ENCODE measurements at regions not wholly inside any gene's neighbourhood (a gene's known extent, or its start where the extent isn't known, plus 50 kb on each side); places are given as distances from the start of the nearest gene placed in this dataset.
"Not testable (repeated sequence)": the region's sequence is repeated elsewhere in the genome, so short reads cannot be mapped to it uniquely, and the experiment has no call there.

GRCh38 chr13:65468628-65469027 lies 1761.5 kb downstream of the PCDH9 start:
- no peak for DNase-seq

- DNase-seq: no peak
These were observed 1768.5 kb downstream of the PCDH9 start for GRCh38 chr13:65461590-65461989.

GRCh38 chr13:65460136-65460535 lies 1770.0 kb downstream of the PCDH9 start:
- DNase-seq: no peak

GRCh38 chr13:65456150-65456912 lies 1773.8 kb downstream of the PCDH9 start:
- no peak for DNase-seq

- no peak for DNase-seq
These were observed 1775.7 kb downstream of the PCDH9 start for GRCh38 chr13:65454403-65454802.

GRCh38 chr13:65453982-65454381 lies 1776.2 kb downstream of the PCDH9 start:
- no peak for DNase-seq

- no peak for DNase-seq
These were observed 1784.8 kb downstream of the PCDH9 start for GRCh38 chr13:65445340-65445739.

GRCh38 chr13:65435590-65435989 lies 1794.5 kb downstream of the PCDH9 start:
- no peak for DNase-seq

GRCh38 chr13:65417953-65418352 lies 1812.2 kb downstream of the PCDH9 start:
- no peak for DNase-seq

- no peak for DNase-seq
These were observed 1813.4 kb downstream of the PCDH9 start for GRCh38 chr13:65416784-65417183.

- no peak for DNase-seq
These were observed 1815.9 kb downstream of the PCDH9 start for GRCh38 chr13:65414187-65414586.

GRCh38 chr13:65411521-65411920 lies 1818.6 kb downstream of the PCDH9 start:
- DNase-seq: no peak

GRCh38 chr13:65410791-65411190 lies 1819.3 kb downstream of the PCDH9 start:
- DNase-seq: no peak

GRCh38 chr13:65401315-65401714 lies 1828.8 kb downstream of the PCDH9 start:
- no peak for DNase-seq

GRCh38 chr13:65400702-65401101 lies 1829.4 kb downstream of the PCDH9 start:
- no peak for DNase-seq

GRCh38 chr13:65387743-65388347 lies 1842.3 kb downstream of the PCDH9 start:
- DNase-seq: no peak

GRCh38 chr13:65378943-65379519 lies 1851.1 kb downstream of the PCDH9 start:
- no peak for DNase-seq

GRCh38 chr13:65378484-65378883 lies 1851.7 kb downstream of the PCDH9 start:
- no peak for DNase-seq

GRCh38 chr13:65368832-65369231 lies 1861.3 kb downstream of the PCDH9 start:
- DNase-seq: no peak

GRCh38 chr13:65353951-65354350 lies 1876.2 kb downstream of the PCDH9 start:
- no peak for DNase-seq

GRCh38 chr13:65353150-65353549 lies 1877.0 kb downstream of the PCDH9 start:
- DNase-seq: not testable (repeated sequence)

GRCh38 chr13:65347420-65348030 lies 1882.6 kb downstream of the PCDH9 start:
- no peak for DNase-seq

- DNase-seq: no peak
These were observed 1886.1 kb downstream of the PCDH9 start for GRCh38 chr13:65343898-65344663.

Measured in activated gamma-delta T cell (primary cell).